ENCODE measurements at regions not wholly inside any gene's neighbourhood (a gene's known extent, or its start where the extent isn't known, plus 50 kb on each side); places are given as distances from the start of the nearest gene placed in this dataset.
"Not testable (repeated sequence)": the region's sequence is repeated elsewhere in the genome, so short reads cannot be mapped to it uniquely, and the experiment has no call there.

DNA sequence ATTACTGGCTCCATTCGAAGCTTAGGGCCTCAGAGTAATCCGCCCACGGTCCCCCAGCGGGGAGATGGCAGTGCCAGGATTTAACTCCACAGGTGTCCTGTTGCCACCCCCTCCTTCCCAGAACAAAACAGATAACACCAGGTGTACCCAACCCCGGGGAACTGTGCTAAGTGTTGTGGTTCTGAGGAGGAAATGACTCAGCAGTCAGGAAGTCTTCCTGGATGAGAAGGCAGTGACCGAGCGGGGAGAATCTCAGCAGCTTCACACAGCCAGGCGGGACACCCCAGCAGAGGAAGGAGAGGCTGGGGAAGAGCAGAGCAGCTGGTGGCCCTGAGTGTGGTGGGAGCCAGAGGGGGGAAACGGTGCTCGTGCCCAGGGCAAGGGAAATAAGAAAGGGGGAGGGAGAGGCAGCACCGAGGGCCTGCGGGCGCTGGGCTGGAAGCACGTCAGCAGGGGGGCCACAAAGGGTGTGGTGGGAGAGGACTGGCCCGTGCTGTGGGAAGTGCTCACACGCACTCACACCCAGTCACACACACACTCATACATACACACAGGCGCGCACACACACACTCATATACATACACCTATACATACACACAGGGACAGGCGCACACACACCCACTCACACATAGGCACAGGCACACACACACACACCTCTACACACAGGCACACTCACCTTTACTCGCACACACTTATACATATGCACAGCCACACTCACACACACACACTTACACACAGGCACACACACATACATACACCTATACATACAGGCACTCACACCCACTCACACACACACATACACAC, 59.8 kb upstream of the CHST15 start:
- intact Hi-C loops (cut with DNase I) = no loop called here

DNA sequence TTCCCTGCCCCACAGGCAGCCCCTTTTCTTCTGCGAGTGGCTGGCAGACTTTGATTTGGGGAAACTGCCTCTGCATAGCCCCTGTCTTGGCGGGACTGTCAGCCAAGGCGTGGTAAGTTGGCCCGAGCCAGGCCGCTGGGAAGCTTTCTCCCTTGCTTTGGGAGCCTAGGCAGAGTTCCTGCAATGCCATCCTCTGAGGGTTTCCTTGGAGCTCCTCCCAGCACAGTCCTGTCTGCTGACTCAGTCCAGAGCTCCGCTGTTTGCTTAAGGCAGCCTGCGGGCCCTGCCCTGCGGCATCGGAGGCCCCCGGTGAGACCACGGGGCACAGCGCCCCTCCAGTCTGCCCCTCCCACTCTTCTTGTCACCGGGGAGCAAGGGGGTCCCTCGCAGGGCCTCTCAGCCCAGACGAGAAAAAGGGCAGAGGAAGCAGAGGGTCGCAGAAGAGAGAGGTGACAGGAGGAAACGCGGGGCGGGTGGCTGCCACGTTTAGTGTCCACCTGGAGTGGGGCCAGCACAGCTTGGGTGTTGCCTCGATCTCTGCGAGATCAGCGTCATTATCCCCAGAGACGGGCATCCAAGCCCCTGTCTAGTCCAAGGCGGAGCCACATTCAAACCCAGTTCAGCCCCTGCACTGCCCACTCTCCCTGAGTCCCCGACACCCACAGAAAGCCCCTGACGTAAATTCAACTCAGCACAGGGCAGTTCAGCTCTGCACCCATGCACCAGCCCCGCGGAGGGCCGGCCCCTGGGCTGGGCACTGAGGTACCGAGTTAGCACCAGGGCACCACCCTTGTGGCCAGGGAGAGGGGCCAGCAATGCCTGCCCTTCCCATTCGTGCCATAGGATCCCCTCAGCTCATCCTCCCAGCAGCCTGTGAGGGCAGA, 59.0 kb upstream of the CHST15 start:
- intact Hi-C loops (cut with DNase I) = no loop called here
- peak in 22 of 42 donors; percentile 18 to 74 (median 42) for DNase-seq

More for the DNA sequence above, 59.8 kb upstream of the CHST15 start:
- DNase-seq = peak in 32 of 42 donors; percentile 14 to 76 (median 38)

DNA sequence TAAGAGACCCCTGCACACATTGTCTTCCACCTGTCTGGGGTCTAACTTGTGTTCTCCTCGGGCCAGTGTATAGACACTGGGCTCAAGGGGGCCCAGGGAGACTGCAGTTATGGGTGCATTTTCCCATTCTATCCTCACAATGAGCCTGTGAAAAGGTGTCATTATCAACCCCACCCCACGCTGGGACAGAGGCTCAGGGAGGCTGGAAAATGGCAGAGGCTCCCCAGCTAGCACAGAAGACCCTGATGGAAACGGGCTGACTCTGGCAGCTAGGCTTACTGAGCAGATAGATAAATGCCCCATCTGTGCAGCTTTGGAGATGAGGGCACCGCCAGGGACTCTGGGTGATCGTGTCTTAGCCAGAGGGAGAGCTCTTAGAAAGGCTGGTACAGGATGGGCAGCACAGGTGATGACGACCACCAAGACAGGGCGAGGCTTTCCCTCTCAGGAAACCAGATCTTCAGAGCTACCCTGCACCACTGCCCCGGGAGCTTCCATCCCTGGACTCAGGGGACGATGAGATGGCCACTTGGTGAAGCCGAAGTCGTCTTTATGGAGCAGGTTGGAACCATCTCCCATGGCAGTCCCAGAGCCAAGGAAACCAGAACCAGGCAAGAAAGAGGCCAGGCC, 58.2 kb upstream of the CHST15 start:
- intact Hi-C loops (cut with DNase I) = no loop called here
- peak in 1 of 42 donors; percentile 25 for DNase-seq

DNA sequence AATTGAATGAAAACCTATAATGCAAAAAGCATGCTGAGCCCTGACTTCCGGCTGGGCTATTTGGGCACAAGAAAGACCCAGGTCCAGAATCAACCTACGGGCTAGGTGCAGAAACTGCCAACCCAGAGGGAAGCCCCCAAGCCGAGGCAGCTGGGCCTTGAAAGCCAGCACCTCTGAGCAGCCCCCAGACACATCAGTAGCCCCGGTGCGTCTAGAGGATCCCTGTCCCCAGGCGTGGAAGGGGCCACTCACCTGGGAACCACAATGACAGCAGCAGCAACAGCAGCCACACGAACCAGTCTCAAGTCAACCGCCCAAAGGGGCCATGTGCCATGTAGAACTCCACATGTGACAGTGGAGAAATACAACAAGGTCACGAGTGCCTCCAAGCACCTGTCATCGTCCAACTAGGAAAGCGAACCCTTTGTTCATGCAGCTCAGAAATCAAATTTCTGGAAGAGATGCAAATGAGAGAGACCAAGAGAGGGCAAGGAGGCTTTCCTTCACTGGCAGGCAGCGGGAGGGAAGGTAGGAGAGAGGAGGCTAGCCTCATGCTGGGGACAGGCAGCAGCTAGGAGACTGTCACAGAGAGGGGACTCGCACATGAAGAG, 57.5 kb upstream of the CHST15 start:
- peak in 1 of 42 donors; percentile 24 for DNase-seq
- intact Hi-C loops (cut with DNase I) = no loop called here

DNA sequence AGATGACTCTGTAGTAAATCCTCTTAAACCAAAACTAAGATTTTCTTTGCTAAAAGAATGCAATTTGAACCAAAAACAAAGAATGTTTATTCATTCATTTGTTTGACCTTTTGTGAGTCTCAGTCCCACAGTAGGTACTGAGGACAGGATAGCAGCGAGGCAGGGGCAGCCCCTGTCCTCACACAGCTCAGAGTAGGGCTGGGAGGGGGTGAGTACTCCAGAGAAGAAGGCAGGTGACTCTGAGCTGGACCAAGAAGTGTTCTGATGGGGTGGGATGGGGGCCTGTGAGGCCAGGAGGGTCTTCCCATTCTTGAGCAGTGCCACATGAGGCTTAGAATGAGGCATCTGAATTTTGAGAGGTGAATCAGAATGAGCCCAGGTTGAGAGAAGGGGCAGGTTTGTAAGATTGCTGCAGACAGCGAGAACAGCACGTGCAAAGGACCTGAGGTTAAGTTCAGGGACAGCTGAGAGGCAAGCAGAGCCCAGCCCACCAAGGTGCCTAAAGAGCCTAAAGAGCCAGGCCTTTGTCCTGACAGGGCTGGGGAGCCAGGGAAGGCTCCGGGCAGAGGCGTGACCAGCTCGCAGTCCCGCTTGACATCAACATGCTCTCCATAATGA, 56.9 kb upstream of the CHST15 start:
- peak in 1 of 42 donors; percentile 16 for DNase-seq
- intact Hi-C loops (cut with DNase I) = no loop called here

DNA sequence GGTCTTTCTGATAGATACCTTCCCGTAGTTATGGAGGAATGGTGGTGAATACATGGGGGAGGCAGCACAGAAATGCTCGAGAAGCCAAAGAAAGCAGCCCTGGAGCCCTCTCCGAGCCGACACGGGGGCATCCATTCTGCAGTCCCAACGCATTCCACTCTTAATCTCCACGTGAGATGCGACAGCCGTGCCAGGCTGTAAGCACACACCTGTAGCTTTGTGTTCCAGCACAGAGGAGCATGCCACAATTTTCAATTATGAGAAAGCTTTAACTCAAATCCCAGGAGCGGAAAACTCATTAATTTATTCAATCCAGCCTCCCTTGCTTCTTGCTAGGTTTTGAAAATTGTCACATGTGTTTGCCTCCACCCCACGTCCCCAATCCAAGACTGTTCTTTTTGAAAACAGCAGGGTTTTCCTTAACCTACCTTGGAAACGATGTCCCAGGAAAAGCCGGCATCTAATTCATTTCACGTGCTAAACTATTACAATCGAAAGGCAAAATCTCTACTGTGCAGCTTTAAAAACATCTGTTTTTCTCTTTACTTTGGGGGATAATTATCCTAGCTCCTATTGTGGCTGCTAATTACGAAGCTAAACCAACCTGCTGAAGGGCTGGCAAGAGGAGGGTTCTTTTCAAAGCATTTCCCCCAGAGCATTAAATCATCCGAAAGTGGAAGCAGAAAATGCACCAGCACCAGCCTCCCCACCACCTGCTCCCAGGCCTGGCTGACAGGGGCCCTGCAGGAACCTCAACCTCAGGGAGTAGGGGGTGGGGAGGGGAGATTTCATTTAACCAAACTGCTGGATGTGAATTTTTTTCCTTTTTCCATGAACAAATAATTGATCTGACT, 56.0 kb upstream of the CHST15 start:
- intact Hi-C loops (cut with DNase I) = no loop called here
- peak in 1 of 42 donors; percentile 25 for DNase-seq

DNA sequence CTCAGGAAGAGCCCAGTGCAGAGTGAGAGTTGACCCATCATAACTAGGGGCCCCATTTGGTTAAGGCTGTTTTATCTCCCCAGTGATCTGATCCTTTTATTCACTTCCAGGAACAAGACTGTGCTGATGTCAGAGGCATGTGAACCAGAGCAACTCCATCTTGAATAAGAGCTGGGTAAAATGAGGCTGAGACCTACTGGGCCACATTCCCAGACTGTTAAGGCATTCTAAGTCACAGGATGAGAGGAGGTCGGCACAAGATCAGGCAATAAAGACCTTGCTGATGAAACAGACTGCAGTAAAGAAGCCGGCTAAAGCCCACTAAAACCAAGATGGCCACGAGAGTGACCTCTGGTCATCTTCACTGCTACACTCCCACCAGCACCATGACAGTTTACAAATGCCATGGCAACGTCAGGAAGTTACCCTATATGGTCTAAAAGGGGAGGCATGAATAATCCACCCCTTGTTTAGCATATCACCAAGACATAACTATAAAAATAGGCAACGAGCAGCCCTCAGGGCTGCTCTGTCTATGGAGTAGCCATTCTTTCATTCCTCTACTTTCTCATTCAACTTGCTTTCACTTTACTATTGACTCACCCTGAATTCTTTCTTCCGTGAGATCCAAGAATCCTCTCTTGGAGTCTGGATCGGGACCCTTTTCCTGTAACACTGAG, 55.3 kb upstream of the CHST15 start:
- DNase-seq = peak in 1 of 42 donors; percentile 4
- intact Hi-C loops (cut with DNase I) = not testable (repeated sequence)

DNA sequence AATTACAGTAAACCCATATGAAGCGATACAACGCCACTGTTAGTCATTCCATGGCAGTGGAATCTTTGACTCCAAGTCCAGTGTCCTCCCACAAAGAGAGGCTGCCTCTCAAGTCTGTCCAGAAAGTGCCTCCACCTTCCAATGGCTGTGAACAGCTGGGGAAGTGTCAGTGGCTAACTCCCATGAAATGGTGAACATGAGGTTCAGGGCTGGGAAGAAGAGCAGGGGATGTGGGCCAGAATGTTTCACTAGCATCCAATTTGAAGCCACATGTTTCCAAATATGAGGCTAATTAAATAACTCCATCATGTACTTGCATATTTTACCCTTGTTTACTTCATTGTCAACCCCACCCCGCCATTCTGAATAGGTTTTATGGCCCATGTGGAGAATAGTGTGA, 53.1 kb upstream of the CHST15 start:
- intact Hi-C loops (cut with DNase I) = no loop called here
- DNase-seq = peak in 1 of 42 donors; percentile 19

DNA sequence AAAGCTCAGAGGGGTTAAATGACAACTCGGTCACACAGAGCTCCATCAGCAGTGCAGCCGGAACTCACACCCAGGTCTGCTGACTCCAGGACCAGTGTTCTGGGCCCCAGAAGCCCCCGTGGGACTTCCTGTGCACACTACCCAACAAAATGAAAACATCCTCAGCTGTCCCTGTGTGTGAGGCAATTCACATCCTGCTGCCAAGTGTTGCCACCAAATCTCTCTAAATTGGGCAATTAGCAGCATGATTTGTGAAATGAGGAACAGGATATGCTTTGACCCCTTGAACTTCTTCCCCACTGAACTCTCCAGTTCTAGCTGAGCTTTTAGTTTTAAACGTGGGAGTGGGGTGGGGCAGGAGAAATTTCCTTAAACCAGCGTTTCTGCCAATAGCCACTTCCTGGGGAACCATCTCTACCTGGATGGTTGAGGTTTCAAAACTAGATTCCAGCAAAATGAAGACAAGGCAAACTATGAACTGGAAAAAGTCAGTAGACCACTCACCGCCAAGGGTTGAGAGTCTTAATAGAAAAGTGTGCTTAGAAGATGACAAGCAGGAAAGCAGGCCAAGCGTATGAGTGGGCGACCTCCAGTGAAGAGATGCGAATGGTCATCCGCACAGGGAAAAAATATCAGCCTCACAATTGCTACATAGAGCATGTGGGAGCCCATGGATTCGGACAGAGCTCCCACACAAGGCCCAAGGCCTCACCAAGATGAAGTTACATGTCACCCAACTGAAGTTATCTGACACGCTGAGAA, 51.9 kb upstream of the CHST15 start:
- peak in 16 of 42 donors; percentile 13 to 64 (median 34) for DNase-seq
- intact Hi-C loops (cut with DNase I) = no loop called here

DNA sequence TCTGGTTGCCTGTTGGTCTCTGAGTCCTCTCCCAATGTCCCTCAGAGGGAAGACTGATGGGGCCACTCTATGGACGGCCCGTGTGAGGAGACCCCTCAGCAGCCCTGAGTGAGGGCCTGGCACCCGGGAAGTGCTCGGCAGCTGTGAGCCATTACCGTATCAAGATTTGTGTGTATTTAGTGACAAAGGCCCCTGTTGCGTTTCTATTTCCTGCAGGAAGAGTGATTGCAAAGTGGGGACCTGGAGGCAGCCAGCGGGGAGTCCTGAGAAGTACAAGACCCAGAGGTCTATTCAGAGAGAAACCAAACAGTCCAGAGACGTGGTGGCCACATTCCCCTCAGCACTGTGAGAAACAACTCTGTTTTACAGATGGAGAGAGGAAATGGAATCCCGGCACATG, 51.1 kb upstream of the CHST15 start:
- intact Hi-C loops (cut with DNase I) = no loop called here
- peak in 1 of 42 donors; percentile 16 for DNase-seq

DNA sequence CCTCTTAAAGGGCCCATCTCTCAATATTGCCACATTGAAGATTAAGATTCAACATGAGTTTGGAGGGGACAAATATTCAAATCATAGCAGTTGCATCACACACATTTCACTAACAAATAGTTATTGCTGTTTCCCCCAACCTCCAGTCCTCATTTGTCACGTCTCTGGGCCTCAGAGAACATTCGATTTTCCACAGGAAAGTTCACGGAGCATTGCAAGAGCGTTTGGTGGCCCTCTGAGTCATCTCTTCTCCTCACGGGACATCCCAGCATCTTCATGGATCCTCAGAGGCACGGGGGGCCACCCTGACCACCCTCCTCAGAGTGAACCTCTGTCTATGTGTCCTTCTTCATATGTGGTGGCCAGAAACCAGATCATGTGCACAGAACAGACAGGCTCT, 50.3 kb upstream of the CHST15 start:
- intact Hi-C loops (cut with DNase I) = no loop called here

More for the DNA sequence above, 50.3 kb upstream of the CHST15 start:
- peak in 1 of 42 donors; percentile 7 for DNase-seq

All from head of caudate nucleus (tissue), 42 donors.